ENCODE measurements at regions not wholly inside any gene's neighbourhood (a gene's known extent, or its start where the extent isn't known, plus 50 kb on each side); places are given as distances from the start of the nearest gene placed in this dataset.

- TF ChIP-seq CTCF (conservative IDR thresholded peaks at IDR 0.05 in 1 of 2, IDR thresholded peaks at IDR 0.05 in 1 of 2; ENCODE audit: extremely low read depth in 1 of 2, insufficient read depth in 1 of 2, low read depth in 1 of 2, low read length in 2 of 2): no peak
- no peak for TF ChIP-seq EZH2 (IDR thresholded peaks at IDR 0.05; ENCODE audit: borderline replicate concordance, low read length)
Observed at GRCh38 chr1:200314085-200314750, 95.6 kb downstream of the ZNF281 start.
